Lung (tissue), 11 donors: ENCODE measurements at regions not wholly inside any gene's neighbourhood (a gene's known extent, or its start where the extent isn't known, plus 50 kb on each side); places are given as distances from the start of the nearest gene placed in this dataset.

Experiments used
- ATAC-seq: fragments of 200-7000 bp; cut with Tn5 transposase; one replicate; pipeline ENCODE4 v1.9.1; 2020; ENCODE audit warnings: moderate number of reproducible peaks; ENCODE audit not compliant: insufficient read depth, low FRiP score
- DNase-seq, 3 donors: peaks; one replicate each; pipeline ENCODE4 v3.0.0-alpha.2; 2013 to 2017
- H3K27ac ChIP-seq, 2 donors: one replicate each; pipeline ENCODE4 v1.5.1; 2013; ENCODE audit warnings: mild to moderate bottlenecking in 2 of 2, moderate library complexity in 2 of 2, control low read depth in 1 of 2, inconsistent platforms in 1 of 2, low read depth in 1 of 2, low read length in 1 of 2
- H3K27me3 ChIP-seq, 3 donors: one replicate each; pipeline ENCODE4 v1.5.1; 2013; ENCODE audit warnings: low read length in 2 of 3; ENCODE audit not compliant: control insufficient read depth in 3 of 3, insufficient read depth in 3 of 3
- H3K36me3 ChIP-seq, 4 donors: one replicate each; pipeline ENCODE4 v1.5.1; 2013; ENCODE audit warnings: low read length in 4 of 4, mild to moderate bottlenecking in 1 of 4, moderate library complexity in 1 of 4; ENCODE audit not compliant: control insufficient read depth in 4 of 4, insufficient read depth in 4 of 4
- H3K4me1 ChIP-seq, 5 donors: one replicate each; pipeline ENCODE4 v1.5.1; 2013; ENCODE audit warnings: low read length in 5 of 5, mild to moderate bottlenecking in 2 of 5, moderate library complexity in 1 of 5; ENCODE audit not compliant: control insufficient read depth in 5 of 5, insufficient read depth in 5 of 5
- H3K4me3 ChIP-seq: one replicate; pipeline ENCODE4 v1.5.1; 2013; ENCODE audit warnings: mild to moderate bottlenecking, control low read depth, moderate library complexity
- H3K9ac ChIP-seq, 2 donors: one replicate each; pipeline ENCODE4 v1.5.1; 2013; ENCODE audit warnings: low read length in 2 of 2, control low read depth in 1 of 2; ENCODE audit not compliant: insufficient read depth in 1 of 2
- H3K9me3 ChIP-seq, 4 donors: one replicate each; pipeline ENCODE4 v1.5.1; 2013; ENCODE audit warnings: low read length in 3 of 4, mild to moderate bottlenecking in 1 of 4, moderate library complexity in 1 of 4; ENCODE audit not compliant: control insufficient read depth in 4 of 4, insufficient read depth in 3 of 4
- WGBS, 2 donors: extraction: QIAGEN DNeasy Blood & Tissue Kit; methylation state at CpG; one replicate each; pipeline ENCODE4 v1.1.7; 2013; 5-methylcytosine and 5-hydroxymethylcytosine counted together
- TF ChIP-seq, protein P1 (sequence below): IDR thresholded peaks from 2 replicates; pipeline ENCODE4 v1.5.1; 2012; ENCODE audit warnings: mild to moderate bottlenecking; ENCODE audit errors: control extremely low read depth, extremely low read depth
- donor health status: control.
- donor health status: control.
- donor health status: Bipolar disorder and iron deficiency.
- donor health status: healthy.
- donor health status: DM: yes; HTN: yes; CAD: no.

DNA sequence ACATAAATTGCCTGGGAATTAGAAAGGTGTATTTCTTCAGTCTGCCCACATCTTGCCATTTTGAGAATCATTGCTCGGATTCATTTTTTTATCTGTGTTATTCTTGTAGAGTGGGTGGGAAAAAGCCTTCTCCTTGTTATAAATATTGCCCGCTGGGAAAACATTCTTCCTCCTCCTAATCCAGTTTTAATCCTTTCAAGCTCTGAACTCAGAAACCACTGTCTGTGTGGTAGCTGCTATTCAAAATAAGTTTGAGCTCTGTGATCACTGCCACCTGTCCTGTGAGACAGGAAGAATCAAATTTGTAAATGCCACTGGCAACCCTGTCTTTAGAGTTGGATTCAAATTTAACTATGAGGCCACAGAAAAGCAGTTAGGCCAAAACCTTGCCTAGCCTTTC lies 1875.2 kb upstream of the PIK3C3 start:
- 87 to 89% methylated on average over 2 of the region's 2 CpGs for WGBS, 2 donors
- DNase-seq (no peak), ATAC-seq (no peak)
- Histone ChIP-seq H3K27me3 (no peaks in the 10 kb centered on the region), H3K36me3 (no peaks in the 10 kb centered on the region), H3K4me1 (peaks cover 0 to 2% (median 0%) of the 10 kb centered on the region in 5 donors), H3K4me3 (no peak overlapping the region), H3K9me3 (no peaks in the 10 kb centered on the region), H3K27ac (no peak overlapping the region), H3K9ac (no peak overlapping the region)
- TF ChIP-seq, protein P1, sequence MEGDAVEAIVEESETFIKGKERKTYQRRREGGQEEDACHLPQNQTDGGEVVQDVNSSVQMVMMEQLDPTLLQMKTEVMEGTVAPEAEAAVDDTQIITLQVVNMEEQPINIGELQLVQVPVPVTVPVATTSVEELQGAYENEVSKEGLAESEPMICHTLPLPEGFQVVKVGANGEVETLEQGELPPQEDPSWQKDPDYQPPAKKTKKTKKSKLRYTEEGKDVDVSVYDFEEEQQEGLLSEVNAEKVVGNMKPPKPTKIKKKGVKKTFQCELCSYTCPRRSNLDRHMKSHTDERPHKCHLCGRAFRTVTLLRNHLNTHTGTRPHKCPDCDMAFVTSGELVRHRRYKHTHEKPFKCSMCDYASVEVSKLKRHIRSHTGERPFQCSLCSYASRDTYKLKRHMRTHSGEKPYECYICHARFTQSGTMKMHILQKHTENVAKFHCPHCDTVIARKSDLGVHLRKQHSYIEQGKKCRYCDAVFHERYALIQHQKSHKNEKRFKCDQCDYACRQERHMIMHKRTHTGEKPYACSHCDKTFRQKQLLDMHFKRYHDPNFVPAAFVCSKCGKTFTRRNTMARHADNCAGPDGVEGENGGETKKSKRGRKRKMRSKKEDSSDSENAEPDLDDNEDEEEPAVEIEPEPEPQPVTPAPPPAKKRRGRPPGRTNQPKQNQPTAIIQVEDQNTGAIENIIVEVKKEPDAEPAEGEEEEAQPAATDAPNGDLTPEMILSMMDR = no peak

DNA sequence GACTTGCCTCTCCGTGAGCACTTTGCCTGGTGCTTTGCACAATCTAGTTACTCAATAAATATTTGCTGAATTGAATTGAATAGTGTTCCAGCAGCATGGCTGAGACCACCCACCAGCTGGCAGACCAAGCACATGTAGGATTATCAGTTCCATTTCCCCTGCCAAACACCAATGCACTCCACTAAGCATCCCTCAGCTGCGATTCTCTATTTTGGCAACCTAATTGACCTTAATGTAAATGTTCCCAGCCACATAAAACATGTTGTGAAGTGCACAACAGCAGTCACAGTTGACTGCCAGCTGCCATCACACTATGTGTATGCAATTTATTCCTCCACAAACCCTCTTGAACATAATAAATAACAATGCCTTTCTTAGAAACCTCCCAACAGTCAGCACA lies 1879.4 kb upstream of the PIK3C3 start:
- Histone ChIP-seq H3K9me3 (no peaks in the 10 kb centered on the region), H3K9ac (no peak overlapping the region), H3K4me3 (no peak overlapping the region), H3K4me1 (no peaks in the 10 kb centered on the region), H3K27me3 (no peaks in the 10 kb centered on the region), H3K36me3 (no peaks in the 10 kb centered on the region), H3K27ac (no peak overlapping the region)
- TF ChIP-seq, protein P1 = no peak
- 74 to 82% methylated on average over 2 of the region's 2 CpGs for WGBS, 2 donors
- DNase-seq = peak; percentile 18 to 36 (median 24)
- no peak for ATAC-seq

DNA sequence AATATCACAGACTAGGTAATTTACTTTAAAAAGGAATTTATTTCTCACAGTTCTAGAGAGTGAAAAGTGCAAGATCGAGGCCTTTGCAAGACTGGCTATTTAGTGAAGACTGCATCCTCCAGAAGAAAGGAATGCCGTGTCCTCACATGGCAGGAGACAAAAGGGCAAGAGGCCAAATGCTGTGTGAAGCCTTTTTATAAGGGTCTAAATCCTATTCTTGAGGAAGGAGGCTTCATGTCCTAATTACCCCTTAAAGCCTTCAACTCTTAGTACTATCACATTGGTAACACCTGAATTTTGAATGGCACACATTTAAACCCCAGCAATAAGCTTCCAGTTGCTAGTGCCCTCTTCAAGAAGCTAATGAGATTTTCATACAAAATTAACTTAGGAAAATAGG lies 1882.3 kb upstream of the PIK3C3 start:
- DNase-seq (no peak), ATAC-seq (no peak)
- Histone ChIP-seq H3K9ac (no peak overlapping the region), H3K4me1 (no peaks in the 10 kb centered on the region), H3K4me3 (no peak overlapping the region), H3K27ac (no peak overlapping the region), H3K9me3 (no peaks in the 10 kb centered on the region), H3K27me3 (no peaks in the 10 kb centered on the region), H3K36me3 (no peaks in the 10 kb centered on the region)
- TF ChIP-seq, protein P1 = no peak
- WGBS, 2 donors = 78 to 81% methylated on average over 2 of the region's 2 CpGs

DNA sequence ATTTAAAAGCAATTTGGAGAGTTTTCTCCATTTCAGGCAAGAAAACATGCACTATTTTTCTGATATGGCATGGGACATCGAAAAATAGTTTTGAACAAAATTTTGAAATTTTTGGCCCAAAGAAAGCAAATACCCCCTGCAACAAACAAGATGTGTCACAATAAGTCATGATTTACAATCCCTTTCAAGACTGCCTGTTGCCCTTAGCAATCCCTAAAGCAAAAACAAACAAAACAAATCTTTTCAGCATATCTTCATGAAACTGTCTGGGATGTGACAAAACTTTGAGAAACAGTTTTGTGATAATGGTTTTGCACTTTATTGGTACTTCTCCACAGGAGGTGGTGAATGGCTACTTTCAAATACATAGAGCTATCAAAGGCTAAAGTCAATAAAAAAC lies 1888.7 kb upstream of the PIK3C3 start:
- H3K4me3 ChIP-seq = no peak overlapping the region
- no peak for ATAC-seq

More for the DNA sequence above, 1888.7 kb upstream of the PIK3C3 start:
- Histone ChIP-seq H3K4me1 (no peaks in the 10 kb centered on the region), H3K27ac (no peak overlapping the region), H3K9me3 (no peaks in the 10 kb centered on the region), H3K27me3 (no peaks in the 10 kb centered on the region), H3K9ac (no peak overlapping the region), H3K36me3 (no peaks in the 10 kb centered on the region)
- peak in 1 of 3 donors; percentile 19 for DNase-seq
- TF ChIP-seq, protein P1 = no peak
- WGBS, 2 donors = 79 to 86% methylated on average over 1 of the region's 1 CpG
